ENCODE measurements at regions not wholly inside any gene's neighbourhood (a gene's known extent, or its start where the extent isn't known, plus 50 kb on each side); places are given as distances from the start of the nearest gene placed in this dataset.

GRCh38 chr12:114986178-114986714 is 302.3 kb upstream of the TBX3 start:
- TF ChIP-seq CTCF (IDR thresholded peaks at IDR 0.05) (no peak), POLR2A (IDR thresholded peaks at IDR 0.05) (no peak), POLR2AphosphoS5 (IDR thresholded peaks at IDR 0.05) (no peak)
